Fibroblast of skin of back (primary cell): ENCODE measurements at regions not wholly inside any gene's neighbourhood (a gene's known extent, or its start where the extent isn't known, plus 50 kb on each side); places are given as distances from the start of the nearest gene placed in this dataset.
"Not testable (repeated sequence)": the region's sequence is repeated elsewhere in the genome, so short reads cannot be mapped to it uniquely, and the experiment has no call there.

Source experiments
- DNase-seq: peaks from one replicate; pipeline ENCODE4 v3.0.0-alpha.2; 2013

DNA sequence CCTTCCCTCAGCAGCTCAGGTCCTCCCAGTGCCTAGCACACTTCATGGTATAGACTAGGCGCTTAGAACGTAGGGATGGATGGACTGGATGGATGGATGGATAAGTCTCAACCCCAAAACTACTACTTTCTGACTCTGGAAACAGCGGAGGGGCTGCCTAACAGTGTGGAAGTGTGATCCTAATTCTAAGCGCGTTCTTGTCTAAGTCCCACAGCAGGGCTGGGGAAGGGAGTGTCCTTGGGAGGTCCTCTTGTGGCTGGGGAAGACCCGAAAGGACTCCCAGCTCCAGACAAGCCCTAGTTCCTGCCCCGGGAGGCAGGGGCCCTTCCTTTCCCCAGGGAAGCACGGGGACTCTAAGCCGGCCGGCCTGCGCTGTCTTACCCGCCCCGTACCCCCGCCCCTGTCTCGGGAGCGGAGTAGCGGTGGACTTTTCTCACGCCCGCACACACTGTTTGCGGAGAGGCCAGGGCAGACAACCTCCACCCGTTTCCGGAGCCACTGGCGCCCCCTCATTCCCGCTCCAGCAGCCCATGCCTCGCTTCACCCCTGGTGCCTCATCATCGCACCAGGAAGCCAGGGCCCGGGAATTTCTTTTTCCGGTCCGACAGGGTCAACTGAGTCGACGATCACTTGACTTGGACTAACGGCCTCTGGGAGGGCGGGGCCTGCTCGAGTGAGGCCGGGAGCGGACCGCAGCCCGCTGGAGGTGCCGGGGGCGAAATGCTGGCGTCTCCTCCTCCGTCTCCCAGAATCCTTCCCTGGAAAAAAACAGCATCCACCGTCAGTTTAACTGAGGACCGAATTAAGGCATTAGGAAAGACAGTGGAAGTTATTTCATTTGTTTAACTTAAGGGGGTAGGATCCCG lies 133.3 kb downstream of the TBC1D2B start:
- DNase-seq = peak; percentile 85

- no peak for DNase-seq
Measured at GRCh38 chr15:77942611-77943211, 134.8 kb downstream of the TBC1D2B start.

- DNase-seq = not testable (repeated sequence)
Measured at GRCh38 chr15:77941090-77941827, 136.3 kb downstream of the TBC1D2B start.

GRCh38 chr15:77940381-77940947 lies 137.0 kb downstream of the TBC1D2B start:
- no peak for DNase-seq

DNA sequence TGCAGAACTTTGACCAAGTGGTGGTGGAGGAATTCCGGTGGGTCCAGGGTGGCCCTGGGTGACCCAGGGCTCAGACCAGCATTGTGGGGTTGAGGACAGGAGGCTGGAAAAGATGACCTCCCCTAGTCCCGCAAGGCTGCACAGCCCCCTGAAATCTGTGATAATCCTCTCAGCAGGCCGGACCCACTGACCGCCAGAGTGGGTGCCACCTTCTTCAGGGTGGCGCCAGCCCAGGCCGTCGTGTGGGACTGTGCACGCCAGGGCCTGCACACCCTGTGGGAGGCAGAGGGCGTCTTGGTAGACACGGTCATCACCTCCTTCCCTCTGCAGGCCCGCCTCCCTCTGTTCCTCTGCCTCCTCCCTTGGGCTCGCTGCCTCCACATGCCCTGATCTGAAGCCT lies 137.7 kb downstream of the TBC1D2B start:
- no peak for DNase-seq

GRCh38 chr15:77939026-77939425 lies 138.5 kb downstream of the TBC1D2B start:
- DNase-seq = peak; percentile 36

DNA sequence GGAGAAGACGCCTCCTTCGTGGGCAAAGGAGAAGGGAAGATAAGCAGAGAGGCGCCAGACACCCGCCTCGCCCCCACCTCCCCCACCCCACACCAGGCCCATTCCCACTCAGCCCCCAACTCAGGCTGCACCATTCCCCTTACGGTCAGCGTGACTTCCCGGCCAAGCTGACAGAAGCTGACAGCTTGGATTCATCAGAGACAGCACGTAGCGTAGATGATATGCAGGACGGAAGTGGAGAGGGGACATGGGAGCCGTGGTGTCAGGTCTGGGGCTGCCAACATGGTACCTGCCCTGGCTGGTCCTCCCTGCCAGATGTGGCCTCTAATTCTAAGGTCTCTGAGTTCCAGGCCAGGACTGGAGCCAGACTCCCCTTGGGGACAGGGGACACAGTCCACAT lies 139.0 kb downstream of the TBC1D2B start:
- not testable (repeated sequence) for DNase-seq

DNA sequence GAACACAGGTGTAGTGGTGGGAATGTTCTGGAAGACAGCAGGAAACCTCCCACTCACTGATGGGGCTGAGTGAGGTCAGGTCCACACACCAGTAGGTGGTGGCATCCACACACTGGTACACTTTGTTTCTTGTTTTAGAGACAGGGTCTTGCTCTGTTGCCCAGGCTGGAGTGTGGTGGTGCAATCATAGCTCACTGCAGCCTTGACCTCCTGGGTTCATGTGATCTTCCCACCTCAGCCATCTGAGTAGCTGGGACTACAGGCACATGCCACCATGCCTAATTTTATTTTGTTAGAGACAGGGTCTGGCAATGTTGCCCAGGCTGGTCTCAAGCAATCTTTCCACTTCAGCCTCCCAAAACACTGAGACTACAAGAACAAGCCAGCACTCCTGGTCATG lies 140.9 kb downstream of the TBC1D2B start:
- DNase-seq = not testable (repeated sequence)

DNA sequence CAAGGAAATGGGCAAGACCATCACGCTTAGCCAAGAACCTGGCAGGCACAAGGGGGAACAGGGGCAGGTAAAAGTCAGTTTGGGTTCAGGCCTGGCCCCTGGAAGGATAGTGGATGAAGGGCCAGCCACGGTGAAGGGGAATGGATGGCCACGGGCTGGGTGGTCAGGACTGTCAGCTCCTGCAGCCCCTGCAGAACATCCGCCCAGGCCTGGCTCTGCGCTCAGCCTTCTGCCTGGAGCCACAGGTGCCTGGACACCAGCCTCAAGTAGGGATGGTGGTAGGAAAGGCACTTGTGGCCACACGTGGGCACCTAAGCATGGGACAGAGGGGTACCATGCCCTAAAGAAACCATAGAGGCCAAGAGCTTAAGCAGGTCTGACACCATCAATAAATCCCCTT lies 143.0 kb downstream of the TBC1D2B start:
- DNase-seq = not testable (repeated sequence)

GRCh38 chr15:77930907-77931306 lies 146.6 kb downstream of the TBC1D2B start:
- not testable (repeated sequence) for DNase-seq

DNA sequence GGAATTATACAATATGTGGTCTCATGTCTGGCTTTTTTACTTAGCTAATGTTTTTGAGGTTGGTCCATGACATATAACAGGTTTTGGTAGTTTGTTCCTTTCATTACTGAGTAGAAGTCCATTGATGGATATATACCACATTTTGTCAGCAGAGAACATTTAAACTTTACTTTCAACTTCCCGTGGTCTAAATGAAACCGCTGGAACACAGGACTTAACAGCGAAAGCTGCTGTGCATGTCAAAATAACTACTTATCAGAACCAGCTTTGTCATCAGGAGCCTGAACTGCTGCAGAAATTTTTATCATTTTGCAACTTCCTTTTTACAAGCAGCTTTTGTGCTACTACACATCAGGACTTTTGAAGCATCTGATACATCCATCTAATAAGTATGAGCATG lies 147.0 kb downstream of the TBC1D2B start:
- not testable (repeated sequence) for DNase-seq

DNA sequence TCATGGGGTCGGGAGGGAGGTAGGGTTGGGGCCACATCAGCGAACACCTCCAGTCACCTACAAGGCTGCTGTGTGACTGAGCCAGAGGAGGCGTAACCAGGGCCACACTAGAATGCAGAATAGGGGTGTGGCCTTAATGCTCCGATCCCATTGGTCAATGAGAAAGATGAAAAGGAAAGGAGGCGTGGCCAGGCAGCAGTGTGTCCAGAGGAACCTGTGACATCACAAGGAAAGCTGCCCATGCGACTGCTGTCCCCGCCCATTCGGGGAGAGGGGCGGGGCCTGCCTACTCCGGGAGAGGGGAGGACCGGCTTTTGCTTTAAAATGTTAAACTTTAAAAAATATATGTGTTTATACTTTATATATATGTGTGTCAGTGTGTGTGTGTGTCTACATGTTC lies 150.7 kb downstream of the TBC1D2B start:
- DNase-seq = peak; percentile 19

GRCh38 chr15:77926296-77926695 lies 151.2 kb downstream of the TBC1D2B start:
- DNase-seq = not testable (repeated sequence)

DNA sequence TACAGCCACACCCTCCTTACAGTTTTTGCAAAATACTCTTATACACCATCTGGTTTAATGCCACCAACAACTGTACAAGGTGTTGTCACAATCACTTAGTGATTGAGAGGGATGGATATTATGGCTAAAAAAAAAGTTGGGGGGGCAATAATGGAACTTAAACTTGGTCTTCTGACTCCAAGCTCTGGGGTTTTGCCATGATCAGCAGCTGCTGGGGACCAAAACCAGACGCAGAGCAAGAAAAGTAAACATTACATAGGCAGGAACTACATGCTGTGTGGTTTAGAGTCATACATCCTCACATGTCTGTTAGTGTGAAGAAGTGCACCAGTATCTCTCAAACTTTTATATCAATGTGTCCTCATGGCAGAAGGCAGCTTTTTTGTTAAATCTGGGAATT lies 152.4 kb downstream of the TBC1D2B start:
- peak; percentile 51 for DNase-seq

DNA sequence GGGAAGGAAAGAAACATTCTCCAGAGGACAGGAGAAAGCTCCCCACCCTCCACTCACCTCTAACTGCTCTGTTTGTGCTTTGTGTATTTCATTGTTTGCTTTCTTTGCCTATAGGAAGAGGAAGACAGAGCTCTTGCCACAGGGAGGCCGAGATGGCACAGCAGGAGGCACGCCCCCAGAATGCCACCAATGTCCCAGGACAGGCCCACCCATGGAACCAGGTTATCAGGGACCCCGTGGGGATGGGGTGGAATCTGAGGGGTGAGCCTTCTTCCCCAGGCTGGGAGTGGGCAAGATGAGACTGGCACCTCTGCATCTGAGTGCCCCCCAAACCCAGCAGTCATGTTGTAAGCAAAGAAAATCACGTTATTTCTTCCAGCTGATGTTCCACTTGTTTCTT lies 155.8 kb downstream of the TBC1D2B start:
- no peak for DNase-seq

DNA sequence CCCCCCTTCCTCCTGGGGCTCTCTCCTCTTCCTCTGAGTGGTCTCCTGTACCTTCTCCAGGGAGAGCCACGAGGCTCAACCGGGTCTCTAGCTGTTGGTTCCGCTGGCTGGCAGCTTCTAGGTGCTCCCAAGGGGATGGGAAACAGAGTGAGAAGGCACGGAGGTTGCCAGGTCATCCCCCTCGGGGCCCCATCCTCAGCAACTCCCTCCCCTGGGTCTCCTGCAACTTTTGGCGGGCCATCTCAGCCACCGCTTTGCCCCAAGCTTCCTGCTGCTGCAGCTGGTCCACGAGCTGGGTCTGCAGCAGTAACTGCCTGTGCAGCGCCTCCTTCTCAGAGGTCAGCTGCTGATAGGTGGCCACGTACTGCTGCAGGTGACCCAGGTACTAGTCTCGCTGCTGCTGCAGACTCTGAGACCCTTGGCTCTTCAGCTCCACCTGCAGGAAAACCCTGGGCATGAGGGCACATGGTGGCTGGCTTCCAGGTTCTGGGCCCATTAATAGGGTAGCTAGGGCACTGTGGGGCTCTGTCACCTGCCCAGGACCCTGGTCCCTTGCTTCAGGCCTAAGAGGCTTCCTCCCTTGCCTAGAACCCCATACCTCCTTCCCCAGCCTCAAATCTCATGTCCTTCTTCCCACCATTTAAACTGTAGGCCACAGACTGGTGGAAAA lies 160.4 kb downstream of the TBC1D2B start:
- not testable (repeated sequence) for DNase-seq

DNA sequence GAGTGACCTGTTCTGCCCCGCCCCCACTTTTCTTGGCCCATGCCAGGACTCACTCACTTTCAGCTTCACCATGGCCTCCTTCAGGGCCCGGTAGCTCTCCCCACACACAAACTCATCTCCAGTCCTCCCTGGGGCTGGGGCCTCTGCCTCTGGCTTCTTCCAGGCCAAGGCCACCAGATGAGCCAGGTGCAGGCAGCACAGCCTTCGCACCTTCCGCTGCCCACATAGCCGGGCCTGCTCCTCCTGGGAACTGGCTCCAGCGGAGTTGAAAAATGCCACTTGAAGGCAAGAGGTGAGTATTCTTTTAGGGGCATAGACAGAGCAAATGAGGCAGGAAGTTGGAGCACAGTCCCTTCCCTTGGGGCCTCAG lies 161.6 kb downstream of the TBC1D2B start:
- DNase-seq = not testable (repeated sequence)

DNA sequence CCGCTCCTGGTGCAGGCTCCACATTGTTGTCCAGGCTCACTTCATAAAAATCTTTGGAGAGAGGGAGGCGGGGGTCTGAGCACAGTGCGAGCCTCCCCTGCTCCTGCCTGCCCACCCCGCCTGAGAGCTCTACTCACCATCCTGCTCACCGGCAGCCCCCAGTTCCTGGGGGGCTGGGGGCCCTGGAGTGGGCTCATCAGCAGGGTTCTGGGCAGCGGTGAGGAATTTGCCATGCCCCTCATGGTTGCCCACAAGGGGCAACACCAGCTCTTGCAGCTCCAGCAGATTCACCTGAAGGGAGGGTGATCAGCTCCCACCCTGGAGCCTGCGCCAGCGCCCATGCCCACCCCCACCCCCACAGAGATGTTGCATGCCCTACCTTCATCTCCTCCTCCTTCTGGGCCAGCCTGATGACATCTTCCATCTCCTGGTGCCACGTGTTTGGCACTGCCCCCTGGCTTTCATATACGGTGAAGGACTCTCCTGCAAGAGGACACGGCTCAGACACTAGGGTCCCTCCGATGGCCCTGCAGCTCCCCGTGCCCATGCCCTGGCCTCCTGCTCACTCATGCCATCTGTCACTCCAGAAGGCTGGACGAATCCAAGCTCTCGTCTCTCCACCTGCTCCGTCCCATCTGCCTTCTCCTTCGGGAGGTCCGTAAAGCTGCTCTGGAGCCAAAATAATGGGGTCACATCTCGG lies 162.1 kb downstream of the TBC1D2B start:
- no peak for DNase-seq

DNA sequence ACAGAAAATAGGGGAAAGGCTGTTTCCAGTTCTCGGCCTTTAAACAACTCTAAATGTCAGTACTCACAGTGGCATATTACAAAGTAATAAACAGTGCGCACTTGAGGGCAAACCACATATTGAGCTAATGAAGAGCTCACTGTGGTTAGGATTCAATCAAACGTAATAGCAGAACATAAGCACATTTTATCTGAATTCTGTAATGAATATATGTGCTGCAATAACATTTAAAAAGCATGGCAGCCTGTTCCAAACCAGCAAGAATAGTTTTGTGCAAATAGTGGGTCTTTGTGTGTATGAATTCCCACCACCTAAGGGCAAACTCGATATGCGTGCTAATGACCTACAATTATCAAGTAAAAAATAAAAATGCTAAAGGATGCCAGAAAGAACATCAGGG lies 163.0 kb downstream of the TBC1D2B start:
- DNase-seq = not testable (repeated sequence)

DNA sequence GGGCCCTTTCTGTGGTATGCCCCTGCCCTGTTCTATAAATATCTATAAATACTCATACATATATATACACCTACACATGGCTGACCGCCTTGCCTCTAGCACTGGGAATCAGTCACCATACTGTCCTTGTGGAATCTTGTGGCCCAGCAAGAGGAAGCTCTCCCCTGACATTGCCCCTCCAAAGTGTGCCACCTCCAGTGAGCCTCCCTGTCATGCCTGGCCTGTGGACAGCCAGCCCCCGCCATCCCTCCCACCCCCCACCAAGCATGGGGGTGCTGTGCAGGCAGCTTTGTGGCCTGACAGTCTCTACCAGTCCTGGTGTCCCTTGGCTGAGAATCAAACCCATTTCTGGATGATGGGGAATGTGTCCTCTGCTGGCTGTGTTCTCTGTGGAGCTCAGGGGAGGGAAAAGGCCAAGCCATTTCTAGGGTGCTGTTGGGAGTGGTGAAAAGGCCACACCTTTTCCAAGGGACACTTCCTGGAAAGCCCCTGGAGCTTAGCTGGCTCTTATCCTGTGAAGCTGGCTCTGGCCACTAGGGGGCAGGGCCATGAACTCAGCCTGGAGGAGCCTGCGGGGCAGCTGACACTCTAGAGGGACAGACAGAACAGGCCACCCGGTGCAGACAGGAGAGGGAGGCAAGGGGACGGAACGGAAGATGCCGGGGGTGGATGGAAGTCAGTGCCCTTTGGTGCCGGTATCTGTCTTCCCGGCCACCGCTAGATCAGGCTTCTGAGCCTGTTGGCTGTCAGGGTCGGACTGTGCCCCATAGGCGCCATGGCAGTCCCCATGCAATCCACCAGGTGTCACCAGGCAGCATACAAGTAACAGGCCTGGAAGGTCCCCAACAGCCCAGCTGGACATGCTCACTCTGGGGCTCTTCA lies 167.2 kb downstream of the TBC1D2B start:
- DNase-seq = peak; percentile 75
